Hepatocyte (in vitro differentiated cells): ENCODE measurements at regions not wholly inside any gene's neighbourhood (a gene's known extent, or its start where the extent isn't known, plus 50 kb on each side); places are given as distances from the start of the nearest gene placed in this dataset.

Experiments
- EZH2 ChIP-seq: fragments of 200-600 bp; sonication (generic); IDR thresholded peaks from 2 replicates; pipeline ENCODE4 v1.6.1; 2016; ENCODE audit warnings: antibody characterized with exemption, mild to moderate bottlenecking, borderline replicate concordance
- EZH2phosphoT487 ChIP-seq: fragments of 200-600 bp; sonication (generic); IDR thresholded peaks from one replicate; pipeline ENCODE4 v1.6.1; 2018; ENCODE audit warnings: antibody characterized with exemption, mild to moderate bottlenecking, low read depth, moderate library complexity; ENCODE audit not compliant: unreplicated experiment, severe bottlenecking
- TF ChIP-seq, protein P1 (sequence below): fragments of 200-600 bp; sonication (generic); IDR thresholded peaks from 2 replicates; pipeline ENCODE4 v1.5.1; 2016; ENCODE audit warnings: antibody characterized with exemption, mild to moderate bottlenecking; ENCODE audit not compliant: poor library complexity

DNA sequence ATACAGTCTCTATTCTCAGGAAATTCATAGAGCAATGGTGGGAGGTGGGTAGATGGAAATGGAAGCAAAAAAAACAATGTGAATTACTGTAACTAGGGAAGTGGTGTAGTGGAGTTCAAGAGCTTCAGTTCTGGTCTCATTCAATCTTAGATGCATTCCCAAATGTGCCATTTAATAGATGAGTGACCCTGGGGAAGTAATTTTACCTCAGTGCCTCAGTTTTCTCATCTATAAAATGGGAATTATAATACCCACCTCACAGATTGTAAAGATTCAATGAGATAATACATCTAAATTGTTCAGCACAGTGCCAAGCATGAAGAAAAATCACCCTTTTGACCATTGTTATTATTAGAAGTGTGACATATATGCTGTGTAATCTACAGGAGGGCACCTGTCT lies 173.1 kb downstream of the SLC38A4 start:
- TF ChIP-seq, protein P1, sequence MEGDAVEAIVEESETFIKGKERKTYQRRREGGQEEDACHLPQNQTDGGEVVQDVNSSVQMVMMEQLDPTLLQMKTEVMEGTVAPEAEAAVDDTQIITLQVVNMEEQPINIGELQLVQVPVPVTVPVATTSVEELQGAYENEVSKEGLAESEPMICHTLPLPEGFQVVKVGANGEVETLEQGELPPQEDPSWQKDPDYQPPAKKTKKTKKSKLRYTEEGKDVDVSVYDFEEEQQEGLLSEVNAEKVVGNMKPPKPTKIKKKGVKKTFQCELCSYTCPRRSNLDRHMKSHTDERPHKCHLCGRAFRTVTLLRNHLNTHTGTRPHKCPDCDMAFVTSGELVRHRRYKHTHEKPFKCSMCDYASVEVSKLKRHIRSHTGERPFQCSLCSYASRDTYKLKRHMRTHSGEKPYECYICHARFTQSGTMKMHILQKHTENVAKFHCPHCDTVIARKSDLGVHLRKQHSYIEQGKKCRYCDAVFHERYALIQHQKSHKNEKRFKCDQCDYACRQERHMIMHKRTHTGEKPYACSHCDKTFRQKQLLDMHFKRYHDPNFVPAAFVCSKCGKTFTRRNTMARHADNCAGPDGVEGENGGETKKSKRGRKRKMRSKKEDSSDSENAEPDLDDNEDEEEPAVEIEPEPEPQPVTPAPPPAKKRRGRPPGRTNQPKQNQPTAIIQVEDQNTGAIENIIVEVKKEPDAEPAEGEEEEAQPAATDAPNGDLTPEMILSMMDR, result no peak
- TF ChIP-seq EZH2, result no peak
- no peak for TF ChIP-seq EZH2phosphoT487
